Right lobe of liver (tissue), 4 donors: ENCODE measurements at regions not wholly inside any gene's neighbourhood (a gene's known extent, or its start where the extent isn't known, plus 50 kb on each side); places are given as distances from the start of the nearest gene placed in this dataset.

Experiments used
- POLR2A ChIP-seq: fragments of 450-650 bp; IDR thresholded peaks from one replicate; pipeline ENCODE4 v1.6.1; 2017; ENCODE audit warnings: antibody characterized with exemption, mild to moderate bottlenecking
- TF ChIP-seq, protein P1 (sequence below), 4 donors: fragments of 200-600 bp in 3 of 4; fragments of 450-650 bp in 1 of 4; IDR thresholded peaks; one replicate each; pipeline versions ENCODE4 v1.5.1 to v1.8.0; 2016 to 2022; ENCODE audit warnings: antibody characterized with exemption in 4 of 4, mild to moderate bottlenecking in 2 of 4
- donor health status: DM: no; HTN: no; CAD: no.
- donor health status: DM: no; HTN: no; CAD: no.
- donor health status: DM: no; HTN: yes; CAD: no.

DNA sequence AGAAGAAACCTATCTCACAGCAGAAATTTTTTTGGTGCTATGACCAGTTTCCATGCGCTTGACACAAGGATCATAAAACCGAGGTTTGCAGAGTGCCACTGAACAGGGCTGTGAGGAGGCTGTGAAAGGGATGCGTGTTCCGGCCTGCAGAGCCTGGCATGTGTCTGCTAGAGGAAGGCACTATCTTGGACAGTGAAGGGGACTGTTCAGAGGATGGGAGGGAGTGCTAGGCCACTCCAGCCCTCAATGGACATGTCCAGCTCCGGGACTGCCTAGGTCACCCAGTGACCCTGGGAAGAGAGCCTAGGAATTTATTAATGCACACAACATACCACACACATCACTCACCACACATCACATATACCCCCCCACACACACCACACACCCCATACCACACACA is 275.9 kb downstream of the GADD45G start:
- TF ChIP-seq POLR2A: no peak
- TF ChIP-seq, protein P1, sequence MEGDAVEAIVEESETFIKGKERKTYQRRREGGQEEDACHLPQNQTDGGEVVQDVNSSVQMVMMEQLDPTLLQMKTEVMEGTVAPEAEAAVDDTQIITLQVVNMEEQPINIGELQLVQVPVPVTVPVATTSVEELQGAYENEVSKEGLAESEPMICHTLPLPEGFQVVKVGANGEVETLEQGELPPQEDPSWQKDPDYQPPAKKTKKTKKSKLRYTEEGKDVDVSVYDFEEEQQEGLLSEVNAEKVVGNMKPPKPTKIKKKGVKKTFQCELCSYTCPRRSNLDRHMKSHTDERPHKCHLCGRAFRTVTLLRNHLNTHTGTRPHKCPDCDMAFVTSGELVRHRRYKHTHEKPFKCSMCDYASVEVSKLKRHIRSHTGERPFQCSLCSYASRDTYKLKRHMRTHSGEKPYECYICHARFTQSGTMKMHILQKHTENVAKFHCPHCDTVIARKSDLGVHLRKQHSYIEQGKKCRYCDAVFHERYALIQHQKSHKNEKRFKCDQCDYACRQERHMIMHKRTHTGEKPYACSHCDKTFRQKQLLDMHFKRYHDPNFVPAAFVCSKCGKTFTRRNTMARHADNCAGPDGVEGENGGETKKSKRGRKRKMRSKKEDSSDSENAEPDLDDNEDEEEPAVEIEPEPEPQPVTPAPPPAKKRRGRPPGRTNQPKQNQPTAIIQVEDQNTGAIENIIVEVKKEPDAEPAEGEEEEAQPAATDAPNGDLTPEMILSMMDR (IDR thresholded peaks at IDR 0.05): no peak
